Ishikawa (cell line): ENCODE measurements at regions not wholly inside any gene's neighbourhood (a gene's known extent, or its start where the extent isn't known, plus 50 kb on each side); places are given as distances from the start of the nearest gene placed in this dataset.

Experiments used
- CEBPB ChIP-seq: IDR thresholded peaks from 2 replicates; pipeline ENCODE4 v1.6.1; 2012
- CREB1 ChIP-seq: IDR thresholded peaks from 2 replicates; pipeline ENCODE4 v1.6.1; 2012; ENCODE audit warnings: low read depth
- EGR1 ChIP-seq: IDR thresholded peaks from 2 replicates; pipeline ENCODE4 v1.6.1; 2012
- EP300 ChIP-seq: IDR thresholded peaks from 2 replicates; pipeline ENCODE4 v1.6.1; 2012; ENCODE audit warnings: borderline replicate concordance
- FOXM1 ChIP-seq: IDR thresholded peaks from 2 replicates; pipeline ENCODE4 v1.6.1; 2012; ENCODE audit warnings: low read depth, borderline replicate concordance
- NFIC ChIP-seq: IDR thresholded peaks from 2 replicates; pipeline ENCODE4 v1.6.1; 2012
- RAD21 ChIP-seq: IDR thresholded peaks from 2 replicates; pipeline ENCODE4 v1.6.1; 2012; ENCODE audit warnings: low read depth
- TAF1 ChIP-seq: IDR thresholded peaks from 2 replicates; pipeline ENCODE4 v1.6.1; 2012; ENCODE audit warnings: low read depth, mild to moderate bottlenecking
- TCF12 ChIP-seq: IDR thresholded peaks from 2 replicates; pipeline ENCODE4 v1.6.1; 2012; ENCODE audit warnings: low read depth
- YY1 ChIP-seq: IDR thresholded peaks from 2 replicates; pipeline ENCODE4 v1.6.1; 2012; ENCODE audit warnings: low read depth
- TF ChIP-seq, protein P1 (sequence below): IDR thresholded peaks from 2 replicates; pipeline ENCODE4 v1.6.1; 2012; ENCODE audit warnings: low read depth, mild to moderate bottlenecking
- TF ChIP-seq, protein P2 (sequence below): IDR thresholded peaks from 2 replicates; pipeline ENCODE4 v1.6.1; 2012
- TF ChIP-seq, protein P3 (sequence below): IDR thresholded peaks from 2 replicates; pipeline ENCODE4 v1.6.1; 2012

DNA sequence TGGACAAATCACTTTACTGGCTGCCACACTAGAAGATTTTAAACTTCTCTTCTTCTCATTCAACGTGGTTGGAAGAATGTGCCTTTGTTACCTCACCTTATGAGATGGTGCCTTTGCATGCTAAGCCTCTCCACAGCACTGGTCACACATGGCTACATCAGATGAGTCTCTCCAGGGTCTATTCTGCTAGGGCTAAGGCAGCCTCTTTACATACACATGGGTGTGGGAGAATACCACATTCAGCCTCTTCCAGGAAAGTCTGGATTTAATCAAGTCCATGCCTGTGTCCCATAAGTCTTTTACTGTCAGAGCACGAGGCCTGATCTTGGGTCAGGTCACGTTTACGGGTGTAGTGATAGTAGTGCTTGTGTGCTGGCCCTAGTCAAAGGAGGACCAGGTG is 701.5 kb downstream of the SORCS3 start:
- TF ChIP-seq EGR1 (no peak), FOXM1 (no peak), NFIC (no peak), CREB1 (no peak), YY1 (no peak), TAF1 (no peak), RAD21 (no peak), EP300 (no peak), CEBPB (no peak), TCF12 (no peak)
- TF ChIP-seq, protein P1, sequence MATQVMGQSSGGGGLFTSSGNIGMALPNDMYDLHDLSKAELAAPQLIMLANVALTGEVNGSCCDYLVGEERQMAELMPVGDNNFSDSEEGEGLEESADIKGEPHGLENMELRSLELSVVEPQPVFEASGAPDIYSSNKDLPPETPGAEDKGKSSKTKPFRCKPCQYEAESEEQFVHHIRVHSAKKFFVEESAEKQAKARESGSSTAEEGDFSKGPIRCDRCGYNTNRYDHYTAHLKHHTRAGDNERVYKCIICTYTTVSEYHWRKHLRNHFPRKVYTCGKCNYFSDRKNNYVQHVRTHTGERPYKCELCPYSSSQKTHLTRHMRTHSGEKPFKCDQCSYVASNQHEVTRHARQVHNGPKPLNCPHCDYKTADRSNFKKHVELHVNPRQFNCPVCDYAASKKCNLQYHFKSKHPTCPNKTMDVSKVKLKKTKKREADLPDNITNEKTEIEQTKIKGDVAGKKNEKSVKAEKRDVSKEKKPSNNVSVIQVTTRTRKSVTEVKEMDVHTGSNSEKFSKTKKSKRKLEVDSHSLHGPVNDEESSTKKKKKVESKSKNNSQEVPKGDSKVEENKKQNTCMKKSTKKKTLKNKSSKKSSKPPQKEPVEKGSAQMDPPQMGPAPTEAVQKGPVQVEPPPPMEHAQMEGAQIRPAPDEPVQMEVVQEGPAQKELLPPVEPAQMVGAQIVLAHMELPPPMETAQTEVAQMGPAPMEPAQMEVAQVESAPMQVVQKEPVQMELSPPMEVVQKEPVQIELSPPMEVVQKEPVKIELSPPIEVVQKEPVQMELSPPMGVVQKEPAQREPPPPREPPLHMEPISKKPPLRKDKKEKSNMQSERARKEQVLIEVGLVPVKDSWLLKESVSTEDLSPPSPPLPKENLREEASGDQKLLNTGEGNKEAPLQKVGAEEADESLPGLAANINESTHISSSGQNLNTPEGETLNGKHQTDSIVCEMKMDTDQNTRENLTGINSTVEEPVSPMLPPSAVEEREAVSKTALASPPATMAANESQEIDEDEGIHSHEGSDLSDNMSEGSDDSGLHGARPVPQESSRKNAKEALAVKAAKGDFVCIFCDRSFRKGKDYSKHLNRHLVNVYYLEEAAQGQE, result no peak
- TF ChIP-seq, protein P2, sequence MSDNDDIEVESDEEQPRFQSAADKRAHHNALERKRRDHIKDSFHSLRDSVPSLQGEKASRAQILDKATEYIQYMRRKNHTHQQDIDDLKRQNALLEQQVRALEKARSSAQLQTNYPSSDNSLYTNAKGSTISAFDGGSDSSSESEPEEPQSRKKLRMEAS, result no peak
- TF ChIP-seq, protein P3, sequence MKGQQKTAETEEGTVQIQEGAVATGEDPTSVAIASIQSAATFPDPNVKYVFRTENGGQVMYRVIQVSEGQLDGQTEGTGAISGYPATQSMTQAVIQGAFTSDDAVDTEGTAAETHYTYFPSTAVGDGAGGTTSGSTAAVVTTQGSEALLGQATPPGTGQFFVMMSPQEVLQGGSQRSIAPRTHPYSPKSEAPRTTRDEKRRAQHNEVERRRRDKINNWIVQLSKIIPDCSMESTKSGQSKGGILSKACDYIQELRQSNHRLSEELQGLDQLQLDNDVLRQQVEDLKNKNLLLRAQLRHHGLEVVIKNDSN, result no peak
